CD14-positive monocyte (primary cell): ENCODE measurements at regions not wholly inside any gene's neighbourhood (a gene's known extent, or its start where the extent isn't known, plus 50 kb on each side); places are given as distances from the start of the nearest gene placed in this dataset.

ENCODE experiments used
- DNase-seq, 3 donors: peaks; one replicate each; pipeline ENCODE4 v3.0.0-alpha.2; 2011 to 2022
- H2AFZ ChIP-seq: 2 replicates; pipeline ENCODE4 v1.6.0; 2012; ENCODE audit warnings: mild to moderate bottlenecking, low read depth, low read length, inconsistent platforms; ENCODE audit not compliant: insufficient read depth, poor library complexity, severe bottlenecking
- H3K27ac ChIP-seq, 2 donors: 1 replicate in 1 of 2; 2 replicates in 1 of 2; pipeline ENCODE4 v1.5.1; 2012 to 2013; ENCODE audit warnings: low read length in 2 of 2, control low read depth in 1 of 2, inconsistent platforms in 1 of 2, low read depth in 1 of 2, mild to moderate bottlenecking in 1 of 2
- H3K27me3 ChIP-seq, 2 donors: one replicate each; pipeline versions ENCODE4 v1.6.0 to v1.6.1; 2011 to 2013; ENCODE audit warnings: low read length in 2 of 2; ENCODE audit not compliant: control insufficient read depth in 2 of 2, insufficient read depth in 2 of 2
- H3K36me3 ChIP-seq, 2 donors: replicated peaks in 1 of 2; 1 replicate in 1 of 2; 2 replicates in 1 of 2; pipeline versions ENCODE4 v1.5.1 to v1.6.1; 2012 to 2013; ENCODE audit warnings: low read length in 2 of 2, control low read depth in 1 of 2, inconsistent platforms in 1 of 2, mild to moderate bottlenecking in 1 of 2; ENCODE audit not compliant: insufficient read depth in 2 of 2, control insufficient read depth in 1 of 2
- H3K4me1 ChIP-seq, 2 donors: 1 replicate in 1 of 2; 2 replicates in 1 of 2; pipeline versions ENCODE4 v1.5.1 to v1.6.1; 2012 to 2013; ENCODE audit warnings: low read length in 2 of 2, control low read depth in 1 of 2, inconsistent platforms in 1 of 2, mild to moderate bottlenecking in 1 of 2, moderate library complexity in 1 of 2; ENCODE audit not compliant: insufficient read depth in 2 of 2, control insufficient read depth in 1 of 2
- H3K4me2 ChIP-seq: replicated peaks from 2 replicates; pipeline ENCODE3; 2012; ENCODE audit warnings: low read length, moderate library complexity, mild to moderate bottlenecking; ENCODE audit not compliant: poor library complexity, severe bottlenecking; ENCODE audit errors: extremely low read depth
- H3K4me3 ChIP-seq, 3 experiments: fragments of 200-600 bp in 1 of 3; sonication (generic) in 1 of 3; replicated peaks in 1 of 3; 1 replicate in 2 of 3; 2 replicates in 1 of 3; pipeline ENCODE4 v1.5.1; 2011 to 2013; ENCODE audit warnings: low read length in 3 of 3, mild to moderate bottlenecking in 3 of 3, control low read depth in 2 of 3, low read depth in 2 of 3, inconsistent platforms in 1 of 3, moderate library complexity in 1 of 3
- H3K79me2 ChIP-seq: 2 replicates; pipeline ENCODE4 v1.6.0; 2012; ENCODE audit warnings: mild to moderate bottlenecking, control low read depth, inconsistent platforms, low read length, moderate library complexity; ENCODE audit not compliant: insufficient read depth
- H3K9ac ChIP-seq: 2 replicates; pipeline ENCODE4 v1.6.0; 2017; ENCODE audit warnings: low read length, mild to moderate bottlenecking; ENCODE audit not compliant: insufficient read depth, poor library complexity, severe bottlenecking
- H3K9me3 ChIP-seq, 2 donors: replicated peaks in 1 of 2; 1 replicate in 1 of 2; 2 replicates in 1 of 2; pipeline versions ENCODE4 v1.5.1 to v1.6.1; 2012 to 2013; ENCODE audit warnings: low read length in 2 of 2, control low read depth in 1 of 2; ENCODE audit not compliant: control insufficient read depth in 1 of 2, insufficient read depth in 1 of 2
- H4K20me1 ChIP-seq: 2 replicates; pipeline ENCODE4 v1.6.0; 2012; ENCODE audit warnings: mild to moderate bottlenecking, low read length, control low read depth, moderate library complexity; ENCODE audit not compliant: insufficient read depth
- H3K27ac Mint-ChIP-seq, 7 donors: one replicate each; pipeline ENCODE4 v1.8.0; 2020; ENCODE audit warnings: mild to moderate bottlenecking in 7 of 7, mixed read lengths in 7 of 7, moderate library complexity in 6 of 7, inconsistent platforms in 2 of 7
- H3K27me3 Mint-ChIP-seq, 3 donors: one replicate each; pipeline ENCODE4 v1.8.0; 2021 to 2022; ENCODE audit warnings: low read depth in 3 of 3, mild to moderate bottlenecking in 3 of 3, mixed read lengths in 3 of 3, moderate library complexity in 3 of 3, inconsistent platforms in 1 of 3
- H3K36me3 Mint-ChIP-seq, 2 donors: one replicate each; pipeline ENCODE4 v1.8.0; 2020; ENCODE audit warnings: mixed read lengths in 2 of 2, inconsistent platforms in 1 of 2, mild to moderate bottlenecking in 1 of 2
- H3K4me1 Mint-ChIP-seq: one replicate; pipeline ENCODE4 v1.8.0; 2020; ENCODE audit warnings: mild to moderate bottlenecking, mixed read lengths
- H3K4me3 Mint-ChIP-seq, 2 donors: one replicate each; pipeline ENCODE4 v1.8.0; 2020; ENCODE audit warnings: mild to moderate bottlenecking in 2 of 2, mixed read lengths in 2 of 2, moderate library complexity in 1 of 2
- H3K9me3 Mint-ChIP-seq, 7 donors: one replicate each; pipeline ENCODE4 v1.8.0; 2020 to 2022; ENCODE audit warnings: mixed read lengths in 7 of 7, mild to moderate bottlenecking in 6 of 7, moderate library complexity in 6 of 7, inconsistent platforms in 2 of 7
- CTCF ChIP-seq: fragments of 200-600 bp; IDR thresholded peaks from one replicate; pipeline ENCODE4 v1.8.0; 2022; ENCODE audit warnings: antibody characterized with exemption, mild to moderate bottlenecking
- WGBS: methylation state at CpG from one replicate; pipeline ENCODE4 v1.1.5; 2013; ENCODE audit warnings: missing lambda C conversion rate; ENCODE audit not compliant: insufficient coverage; 5-methylcytosine and 5-hydroxymethylcytosine counted together
- intact Hi-C, 2 donors: fragments of 100-400 bp; cut with micrococcal nuclease; formaldehyde crosslinking; loops; one replicate each; pipeline versions ENCODE4 v1.15.0 to v1.15.1; 2023

DNA sequence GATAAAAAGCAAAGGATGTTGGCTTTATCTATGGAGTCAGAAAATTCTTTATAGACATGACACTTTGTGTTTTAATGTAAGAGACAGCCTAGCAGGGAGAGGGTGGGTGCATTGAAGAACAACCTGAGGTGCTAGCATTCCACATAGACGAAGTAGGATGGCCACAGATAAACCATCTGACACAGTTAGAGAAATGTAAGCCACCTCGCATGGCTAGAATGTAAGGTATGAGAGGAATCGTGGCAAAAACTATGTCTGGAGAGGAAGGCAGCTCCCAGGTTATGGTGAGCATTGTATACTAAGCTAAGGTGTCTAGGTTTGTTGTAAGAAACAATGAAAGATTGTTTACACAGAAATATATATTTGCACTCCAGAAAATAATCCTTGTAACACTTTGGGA lies 194.0 kb upstream of the SLITRK3 start:
- Histone ChIP-seq H3K27ac (no peak overlapping the region), H2AFZ (no peak overlapping the region), H3K4me1 (no peaks in the 10 kb centered on the region), H3K4me2 (no peak overlapping the region), H3K36me3 (no peaks in the 10 kb centered on the region), H3K79me2 (no peaks in the 10 kb centered on the region), H3K4me3 (no peak overlapping the region), H3K9ac (no peak overlapping the region), H3K27me3 (no peaks in the 10 kb centered on the region), H3K9me3 (peaks cover 0 to 11% of the 10 kb centered on the region in 2 donors), H4K20me1 (no peaks in the 10 kb centered on the region)
- H3K36me3 Mint-ChIP-seq: no peaks in the 10 kb centered on the region
- H3K4me3 Mint-ChIP-seq: no peak overlapping the region
- intact Hi-C loops: no loop called here
- no peak for DNase-seq
- WGBS: 87% methylated on average over 3 of the region's 3 CpGs
- H3K9me3 Mint-ChIP-seq: peaks cover 0 to 15% (median 5%) of the 10 kb centered on the region in 7 donors
- no peaks in the 10 kb centered on the region for H3K4me1 Mint-ChIP-seq
- no peaks in the 10 kb centered on the region for H3K27me3 Mint-ChIP-seq
- H3K27ac Mint-ChIP-seq: peak overlapping the region in 1 of 7 donors; percentile 63
- no peak for TF ChIP-seq CTCF

- no peak overlapping the region for H3K4me3 Mint-ChIP-seq
- no peak for TF ChIP-seq CTCF
- no CpG with 5 or more reads among the region's 5 CpGs for WGBS
- H3K79me2 ChIP-seq: no peaks in the 10 kb centered on the region
- H3K9me3 ChIP-seq: peaks cover 0 to 11% of the 10 kb centered on the region in 2 donors
- no peak overlapping the region for H3K4me2 ChIP-seq
- H3K27ac Mint-ChIP-seq: no peak overlapping the region
- DNase-seq: no peak
- no peaks in the 10 kb centered on the region for H3K4me1 Mint-ChIP-seq
- no peak overlapping the region for H3K9ac ChIP-seq
- H3K27ac ChIP-seq: no peak overlapping the region
- no peak overlapping the region for H3K4me3 ChIP-seq
- H3K4me1 ChIP-seq: no peaks in the 10 kb centered on the region
- H3K27me3 ChIP-seq: no peaks in the 10 kb centered on the region
- intact Hi-C loops: no loop called here
- no peaks in the 10 kb centered on the region for H3K36me3 ChIP-seq
- no peak overlapping the region for H2AFZ ChIP-seq
- H3K36me3 Mint-ChIP-seq: no peaks in the 10 kb centered on the region
- H3K9me3 Mint-ChIP-seq: peaks cover 0 to 15% (median 7%) of the 10 kb centered on the region in 7 donors
- no peaks in the 10 kb centered on the region for H3K27me3 Mint-ChIP-seq
- no peaks in the 10 kb centered on the region for H4K20me1 ChIP-seq
Observed at GRCh38 chr3:165389653-165390052, 193.5 kb upstream of the SLITRK3 start.
